Ascending aorta (tissue), 2 donors: ENCODE measurements at regions not wholly inside any gene's neighbourhood (a gene's known extent, or its start where the extent isn't known, plus 50 kb on each side); places are given as distances from the start of the nearest gene placed in this dataset.

Experiments
- DNase-seq, 2 donors: peaks; one replicate each; pipeline ENCODE4 v3.0.0-alpha.2; 2019; ENCODE audit warnings: low spot score in 2 of 2
- H3K27ac ChIP-seq, 2 donors: fragments of 200-600 bp; sonication (generic); one replicate each; pipeline ENCODE4 v1.5.1; 2016 to 2017; ENCODE audit warnings: mild to moderate bottlenecking in 1 of 2
- H3K27me3 ChIP-seq: fragments of 200-600 bp; sonication (generic); one replicate; pipeline ENCODE4 v1.5.1; 2017
- H3K36me3 ChIP-seq, 2 donors: fragments of 200-600 bp; sonication (generic); one replicate each; pipeline ENCODE4 v1.5.1; 2016
- H3K4me1 ChIP-seq, 2 donors: fragments of 200-600 bp; sonication (generic); one replicate each; pipeline ENCODE4 v1.5.1; 2016 to 2017; ENCODE audit warnings: mild to moderate bottlenecking in 1 of 2
- H3K4me3 ChIP-seq, 2 donors: fragments of 200-600 bp; sonication (generic); one replicate each; pipeline ENCODE4 v1.5.1; 2016 to 2017; ENCODE audit warnings: mild to moderate bottlenecking in 1 of 2
- H3K9me3 ChIP-seq, 2 donors: fragments of 200-600 bp; sonication (generic); one replicate each; pipeline ENCODE4 v1.5.1; 2016
- CTCF ChIP-seq, 3 experiments: fragments of 200-600 bp in 2 of 3; fragments of 450-650 bp in 1 of 3; sonication (generic) in 2 of 3; IDR thresholded peaks; one replicate each; pipeline ENCODE4 v1.5.1; 2016 to 2019; ENCODE audit warnings: antibody characterized with exemption in 3 of 3, mild to moderate bottlenecking in 1 of 3, moderate library complexity in 1 of 3
- intact Hi-C: fragments of 100-400 bp; cut with DNase I; formaldehyde crosslinking; loops from one replicate; pipeline ENCODE4 v1.15.1; 2023

GRCh38 chr18:66972681-66973080 lies 368.8 kb upstream of the CDH19 start:
- intact Hi-C loops: no loop called here
- H3K27me3 ChIP-seq: no peaks in the 10 kb centered on the region
- no peak overlapping the region for H3K4me3 ChIP-seq
- DNase-seq: no peak
- peaks cover 0 to 4% of the 10 kb centered on the region in 2 donors for H3K9me3 ChIP-seq
- H3K4me1 ChIP-seq: no peaks in the 10 kb centered on the region
- H3K27ac ChIP-seq: no peak overlapping the region
- no peaks in the 10 kb centered on the region for H3K36me3 ChIP-seq
- TF ChIP-seq CTCF (IDR thresholded peaks at IDR 0.05): no peak

- Histone ChIP-seq H3K36me3 (no peaks in the 10 kb centered on the region), H3K27me3 (no peaks in the 10 kb centered on the region), H3K27ac (no peak overlapping the region), H3K4me3 (no peak overlapping the region), H3K4me1 (no peaks in the 10 kb centered on the region), H3K9me3 (peaks cover 0 to 4% of the 10 kb centered on the region in 2 donors)
- intact Hi-C loops: no loop called here
- DNase-seq: no peak
- TF ChIP-seq CTCF (IDR thresholded peaks at IDR 0.05): no peak
Observed at GRCh38 chr18:66971960-66972359, 368.1 kb upstream of the CDH19 start.

GRCh38 chr18:66966171-66966570 lies 362.3 kb upstream of the CDH19 start:
- H3K9me3 ChIP-seq: no peaks in the 10 kb centered on the region
- intact Hi-C loops: no loop called here
- no peak overlapping the region for H3K27ac ChIP-seq
- no peak overlapping the region for H3K4me3 ChIP-seq
- TF ChIP-seq CTCF (IDR thresholded peaks at IDR 0.05): no peak
- H3K4me1 ChIP-seq: no peaks in the 10 kb centered on the region
- no peaks in the 10 kb centered on the region for H3K36me3 ChIP-seq
- DNase-seq: no peak
- no peaks in the 10 kb centered on the region for H3K27me3 ChIP-seq

GRCh38 chr18:66958309-66958708 lies 354.4 kb upstream of the CDH19 start:
- intact Hi-C loops: no loop called here
- Histone ChIP-seq H3K36me3 (no peaks in the 10 kb centered on the region), H3K4me3 (no peak overlapping the region), H3K27ac (no peak overlapping the region), H3K27me3 (no peaks in the 10 kb centered on the region), H3K9me3 (no peaks in the 10 kb centered on the region), H3K4me1 (no peaks in the 10 kb centered on the region)
- no peak for TF ChIP-seq CTCF (IDR thresholded peaks at IDR 0.05)
- DNase-seq: no peak

GRCh38 chr18:66951750-66952149 lies 347.9 kb upstream of the CDH19 start:
- TF ChIP-seq CTCF (IDR thresholded peaks at IDR 0.05): no peak
- H3K36me3 ChIP-seq: no peaks in the 10 kb centered on the region

GRCh38 chr18:66949419-66949818 lies 345.5 kb upstream of the CDH19 start:
- H3K27ac ChIP-seq: no peak overlapping the region
- H3K4me3 ChIP-seq: no peak overlapping the region
- no peak for DNase-seq
- no peaks in the 10 kb centered on the region for H3K27me3 ChIP-seq
- no peak for TF ChIP-seq CTCF (IDR thresholded peaks at IDR 0.05)
- no peaks in the 10 kb centered on the region for H3K9me3 ChIP-seq
- intact Hi-C loops: no loop called here
- H3K36me3 ChIP-seq: no peaks in the 10 kb centered on the region
- H3K4me1 ChIP-seq: no peaks in the 10 kb centered on the region

More at GRCh38 chr18:66951750-66952149, 347.9 kb upstream of the CDH19 start:
- intact Hi-C loops: no loop called here
- DNase-seq: no peak
- H3K27ac ChIP-seq: no peak overlapping the region
- H3K27me3 ChIP-seq: no peaks in the 10 kb centered on the region
- no peak overlapping the region for H3K4me3 ChIP-seq
- no peaks in the 10 kb centered on the region for H3K9me3 ChIP-seq
- no peaks in the 10 kb centered on the region for H3K4me1 ChIP-seq
